ENCODE measurements at regions not wholly inside any gene's neighbourhood (a gene's known extent, or its start where the extent isn't known, plus 50 kb on each side); places are given as distances from the start of the nearest gene placed in this dataset.
"Not testable (repeated sequence)": the region's sequence is repeated elsewhere in the genome, so short reads cannot be mapped to it uniquely, and the experiment has no call there.

- Mint-ChIP-seq H3K9me3 (ENCODE audit: low read depth) (peaks cover 20% of the 10 kb centered on the region), H3K27ac (no peak overlapping the region), H3K36me3 (ENCODE audit: insufficient read depth) (no peaks in the 10 kb centered on the region), H3K4me3 (ENCODE audit: low read depth) (no peak overlapping the region), H3K4me1 (ENCODE audit: low read depth) (no peaks in the 10 kb centered on the region), H3K27me3 (no peaks in the 10 kb centered on the region)
- no peak for DNase-seq (ENCODE audit: low spot score, unreplicated experiment)
- no peak for TF ChIP-seq CTCF (IDR thresholded peaks at IDR 0.05; ENCODE audit: unreplicated experiment)
These were observed 86.0 kb upstream of the NDN start for GRCh38 chr15:23773093-23773492.

GRCh38 chr15:23787346-23788105 lies 100.4 kb upstream of the NDN start:
- peaks cover 14% of the 10 kb centered on the region for H3K9me3 Mint-ChIP-seq (ENCODE audit: low read depth)
- no peak overlapping the region for H3K4me3 Mint-ChIP-seq (ENCODE audit: low read depth)
- no peak for DNase-seq (ENCODE audit: low spot score, unreplicated experiment)

GRCh38 chr15:23793191-23793680 lies 106.1 kb upstream of the NDN start:
- H3K4me1 Mint-ChIP-seq (ENCODE audit: low read depth): no peaks in the 10 kb centered on the region
- no peak overlapping the region for H3K27ac Mint-ChIP-seq
- TF ChIP-seq CTCF (IDR thresholded peaks at IDR 0.05; ENCODE audit: unreplicated experiment): no peak
- no peak overlapping the region for H3K4me3 Mint-ChIP-seq (ENCODE audit: low read depth)
- H3K36me3 Mint-ChIP-seq (ENCODE audit: insufficient read depth): no peaks in the 10 kb centered on the region
- no peak for DNase-seq (ENCODE audit: low spot score, unreplicated experiment)
- H3K27me3 Mint-ChIP-seq: no peaks in the 10 kb centered on the region
- peaks cover 21% of the 10 kb centered on the region for H3K9me3 Mint-ChIP-seq (ENCODE audit: low read depth)

More at GRCh38 chr15:23787346-23788105, 100.4 kb upstream of the NDN start:
- no peaks in the 10 kb centered on the region for H3K36me3 Mint-ChIP-seq (ENCODE audit: insufficient read depth)
- H3K4me1 Mint-ChIP-seq (ENCODE audit: low read depth): no peaks in the 10 kb centered on the region
- H3K27me3 Mint-ChIP-seq: no peaks in the 10 kb centered on the region
- TF ChIP-seq CTCF (IDR thresholded peaks at IDR 0.05; ENCODE audit: unreplicated experiment): no peak
- H3K27ac Mint-ChIP-seq: no peak overlapping the region

GRCh38 chr15:23797747-23798446 lies 110.8 kb upstream of the NDN start:
- Mint-ChIP-seq H3K27ac (no peak overlapping the region), H3K27me3 (no peaks in the 10 kb centered on the region), H3K4me3 (ENCODE audit: low read depth) (no peak overlapping the region), H3K4me1 (ENCODE audit: low read depth) (no peaks in the 10 kb centered on the region), H3K9me3 (ENCODE audit: low read depth) (peaks cover 20% of the 10 kb centered on the region), H3K36me3 (ENCODE audit: insufficient read depth) (no peaks in the 10 kb centered on the region)
- no peak for DNase-seq (ENCODE audit: low spot score, unreplicated experiment)
- no peak for TF ChIP-seq CTCF (IDR thresholded peaks at IDR 0.05; ENCODE audit: unreplicated experiment)

GRCh38 chr15:23801881-23802280 lies 114.8 kb upstream of the NDN start:
- TF ChIP-seq CTCF (IDR thresholded peaks at IDR 0.05; ENCODE audit: unreplicated experiment): no peak
- no peaks in the 10 kb centered on the region for H3K4me1 Mint-ChIP-seq (ENCODE audit: low read depth)
- H3K4me3 Mint-ChIP-seq (ENCODE audit: low read depth): no peak overlapping the region
- H3K9me3 Mint-ChIP-seq (ENCODE audit: low read depth): peaks cover 19% of the 10 kb centered on the region
- H3K36me3 Mint-ChIP-seq (ENCODE audit: insufficient read depth): no peaks in the 10 kb centered on the region
- no peak overlapping the region for H3K27ac Mint-ChIP-seq
- H3K27me3 Mint-ChIP-seq: no peaks in the 10 kb centered on the region
- DNase-seq (ENCODE audit: low spot score, unreplicated experiment): no peak

- not testable (repeated sequence) for DNase-seq (ENCODE audit: low spot score, unreplicated experiment); H3K4me3 Mint-ChIP-seq (ENCODE audit: low read depth); H3K27ac Mint-ChIP-seq; H3K36me3 Mint-ChIP-seq (ENCODE audit: insufficient read depth); H3K27me3 Mint-ChIP-seq; H3K4me1 Mint-ChIP-seq (ENCODE audit: low read depth)
- H3K9me3 Mint-ChIP-seq (ENCODE audit: low read depth): peaks cover 19% of the 10 kb centered on the region
These were observed 115.9 kb upstream of the NDN start for GRCh38 chr15:23802896-23803435.

All from progenitor cell of endocrine pancreas (in vitro differentiated cells).